Renal cortical epithelial cell (primary cell): ENCODE measurements at regions not wholly inside any gene's neighbourhood (a gene's known extent, or its start where the extent isn't known, plus 50 kb on each side); places are given as distances from the start of the nearest gene placed in this dataset.
"Not testable (repeated sequence)": the region's sequence is repeated elsewhere in the genome, so short reads cannot be mapped to it uniquely, and the experiment has no call there.

Experiments
- DNase-seq: peaks from one replicate; pipeline ENCODE4 v3.0.0-alpha.2; 2011; ENCODE audit warnings: low read depth

DNA sequence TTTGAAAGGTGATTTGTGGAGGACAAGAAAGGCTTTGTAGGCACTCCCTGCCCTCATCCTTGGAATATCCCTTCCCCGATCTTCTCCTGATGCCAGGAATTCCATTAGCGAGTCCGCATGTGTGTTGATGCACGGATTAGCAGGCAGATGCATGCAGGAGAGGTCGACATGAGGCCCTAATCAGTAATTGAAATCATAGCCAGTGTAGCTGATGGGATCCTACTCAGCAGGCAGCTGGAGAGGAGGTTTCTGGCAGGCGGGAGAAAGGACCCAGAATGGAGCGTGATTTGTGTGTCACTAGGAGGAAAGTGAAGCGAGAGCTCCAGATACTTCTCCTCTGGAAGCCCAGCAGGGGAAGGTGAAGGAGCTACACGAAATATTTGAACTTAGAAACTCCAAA is 196.3 kb upstream of the CDH11 start:
- no peak for DNase-seq

DNA sequence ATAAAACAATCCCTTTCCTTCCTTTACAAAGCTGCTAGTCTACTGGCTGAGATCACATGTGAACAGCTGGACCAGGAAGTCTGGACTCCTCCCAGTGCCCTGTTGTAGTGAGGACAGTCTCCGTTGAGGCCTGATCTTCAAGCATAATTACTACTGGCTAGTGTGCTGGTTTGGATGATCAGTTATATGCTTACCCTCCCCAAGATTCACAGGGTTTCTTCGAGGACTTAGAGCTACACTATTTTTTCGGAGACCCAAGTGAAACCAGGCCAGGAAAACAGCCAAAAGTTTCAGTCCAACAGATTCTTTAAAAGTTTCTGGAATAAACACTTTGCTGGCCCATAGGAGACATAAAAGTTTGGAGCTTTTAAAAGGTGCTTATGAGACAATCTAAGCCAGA is 194.9 kb upstream of the CDH11 start:
- no peak for DNase-seq

GRCh38 chr16:65315081-65315780 is 193.4 kb upstream of the CDH11 start:
- DNase-seq: no peak

DNA sequence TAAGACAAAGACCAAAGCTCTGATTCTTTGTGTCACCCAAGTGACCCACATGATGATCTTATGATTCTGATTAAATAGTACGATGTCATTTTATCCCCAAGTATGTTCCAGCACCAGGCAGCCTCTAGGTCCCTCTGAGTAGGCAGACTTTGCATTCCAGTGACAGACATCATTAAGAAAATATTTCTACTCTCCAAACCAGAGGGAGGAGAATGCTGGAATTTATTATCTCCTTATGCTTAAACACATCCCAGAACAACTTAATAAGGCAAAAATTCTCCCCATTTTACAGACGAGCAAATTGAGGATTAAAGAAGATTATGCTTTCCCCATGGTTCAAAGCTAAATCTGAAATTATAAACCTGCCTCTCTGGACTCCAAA is 192.8 kb upstream of the CDH11 start:
- DNase-seq: no peak

DNA sequence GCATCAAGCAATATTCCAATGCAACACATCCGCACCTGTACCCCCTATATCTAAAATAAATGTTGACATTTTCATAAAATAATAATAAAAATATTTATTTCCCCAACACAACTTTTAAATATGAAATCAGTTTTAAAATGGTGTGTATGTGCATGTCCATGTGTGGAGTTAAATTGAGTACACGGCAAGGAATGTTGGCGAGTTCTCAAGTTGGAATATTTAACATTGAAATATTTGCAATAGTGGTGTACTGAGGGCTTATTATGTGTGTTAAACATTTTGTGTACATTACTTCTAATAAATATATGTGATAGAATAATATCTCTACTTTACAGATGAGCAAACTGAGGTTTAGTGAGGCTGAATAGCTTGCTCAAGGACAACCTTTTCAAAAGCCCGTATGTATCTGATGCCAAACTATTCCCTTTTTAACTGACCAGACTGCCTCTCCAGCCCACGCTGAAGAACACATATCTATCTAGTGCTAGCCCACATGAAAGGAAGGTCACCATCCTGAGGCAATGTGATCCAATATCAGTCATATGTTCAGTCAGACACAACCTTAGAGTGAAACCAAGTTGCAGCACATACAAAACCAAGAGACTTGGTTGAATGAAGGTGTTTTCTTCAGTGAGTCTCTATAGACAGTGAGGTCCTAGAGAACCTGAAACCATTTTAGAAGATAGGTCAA is 192.2 kb upstream of the CDH11 start:
- no peak for DNase-seq

GRCh38 chr16:65312795-65313194 is 190.9 kb upstream of the CDH11 start:
- no peak for DNase-seq

- DNase-seq: no peak
These were observed 190.2 kb upstream of the CDH11 start for GRCh38 chr16:65312071-65312470.

- not testable (repeated sequence) for DNase-seq
These were observed 188.6 kb upstream of the CDH11 start for GRCh38 chr16:65310491-65310890.

GRCh38 chr16:65309354-65309753 is 187.5 kb upstream of the CDH11 start:
- DNase-seq: no peak

- DNase-seq: no peak
These were observed 186.6 kb upstream of the CDH11 start for GRCh38 chr16:65308506-65308905.

GRCh38 chr16:65307286-65307685 is 185.4 kb upstream of the CDH11 start:
- no peak for DNase-seq

DNA sequence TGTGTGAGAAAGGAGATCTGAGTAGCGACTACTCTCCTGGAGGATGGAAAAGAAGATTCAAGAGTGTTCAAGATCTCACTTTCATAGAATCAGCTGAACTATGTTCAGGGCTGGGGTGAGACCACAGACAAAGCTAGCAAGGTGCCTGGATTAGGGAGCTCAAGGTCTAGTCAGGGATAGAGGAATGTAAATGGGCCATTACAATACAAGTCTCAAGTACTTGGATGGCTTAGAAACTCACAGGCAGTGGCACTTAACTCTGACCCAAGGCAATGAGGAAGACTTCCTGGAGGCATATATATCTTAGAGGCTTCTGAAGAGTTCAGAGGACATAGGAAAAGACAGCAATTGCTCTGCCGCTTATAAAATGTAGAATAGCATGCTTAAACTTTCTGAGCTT is 184.9 kb upstream of the CDH11 start:
- no peak for DNase-seq

DNA sequence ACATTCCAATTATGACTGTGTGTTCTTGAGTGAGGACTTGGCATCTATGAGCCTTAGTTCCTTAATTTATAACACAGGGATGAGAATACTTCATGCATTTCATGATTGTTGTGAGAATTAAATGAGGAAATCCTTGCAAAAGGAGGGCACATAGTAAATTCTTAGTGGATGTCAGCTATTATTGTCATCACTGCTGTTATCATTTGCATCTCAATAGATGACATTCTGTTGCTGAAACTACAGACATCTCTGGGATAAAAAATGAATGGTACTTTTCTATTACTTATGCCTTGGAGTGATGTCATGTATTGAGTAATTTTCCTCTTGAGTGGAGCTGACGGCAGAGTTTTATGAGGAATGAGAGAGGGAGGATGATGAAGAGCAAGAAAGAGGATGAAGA is 184.4 kb upstream of the CDH11 start:
- DNase-seq: no peak

DNA sequence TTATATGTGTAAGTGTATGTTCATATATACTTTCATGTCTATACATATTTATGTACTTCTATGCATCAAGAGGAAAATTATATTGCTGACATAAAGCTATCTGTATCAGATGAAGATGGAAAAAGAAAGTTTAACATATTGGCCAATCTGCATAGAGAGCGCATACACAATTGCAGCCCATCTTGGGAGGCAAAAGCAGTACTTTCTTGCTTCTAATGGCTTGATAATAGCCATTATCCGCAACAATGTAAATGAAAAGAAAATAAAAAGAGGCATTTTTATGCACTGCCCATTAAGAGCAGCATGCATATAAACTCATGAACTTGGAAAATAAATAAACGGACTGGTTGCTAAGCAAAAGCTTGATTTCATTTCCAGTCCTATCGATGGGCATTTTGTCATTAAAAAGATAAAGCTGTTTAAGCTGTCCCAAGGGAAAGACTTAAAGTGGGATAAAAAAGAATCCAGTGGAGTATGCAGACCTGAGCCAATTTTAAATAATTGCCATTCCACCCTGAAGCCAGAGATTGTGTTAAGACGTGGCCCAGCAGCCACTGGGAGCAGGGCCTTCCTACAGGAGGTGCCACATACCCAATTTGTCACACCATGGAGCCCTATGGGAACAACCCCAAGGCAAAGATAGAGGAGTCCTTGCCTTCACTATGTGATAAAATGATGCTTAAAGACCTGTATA is 183.6 kb upstream of the CDH11 start:
- DNase-seq: no peak

DNA sequence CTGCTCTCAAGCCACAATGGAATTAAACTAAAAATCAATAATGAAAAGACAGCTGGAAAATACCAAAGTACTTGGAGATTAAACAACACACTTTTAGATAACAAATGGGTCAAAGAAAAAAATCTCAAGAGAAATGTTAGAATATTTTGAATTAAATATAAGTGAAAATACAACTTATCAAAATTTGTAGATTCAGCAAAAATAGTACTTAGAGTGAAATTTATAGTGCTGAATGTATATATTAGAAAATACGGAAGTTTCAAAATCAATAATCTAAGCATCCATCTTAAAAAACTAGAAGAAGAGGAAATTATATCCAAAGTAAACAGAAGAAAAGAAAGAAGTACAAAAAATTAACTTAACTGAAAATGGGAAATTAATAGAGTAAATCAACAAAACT is 179.2 kb upstream of the CDH11 start:
- DNase-seq: no peak

- DNase-seq: no peak
These were observed 175.6 kb upstream of the CDH11 start for GRCh38 chr16:65297453-65297852.

DNA sequence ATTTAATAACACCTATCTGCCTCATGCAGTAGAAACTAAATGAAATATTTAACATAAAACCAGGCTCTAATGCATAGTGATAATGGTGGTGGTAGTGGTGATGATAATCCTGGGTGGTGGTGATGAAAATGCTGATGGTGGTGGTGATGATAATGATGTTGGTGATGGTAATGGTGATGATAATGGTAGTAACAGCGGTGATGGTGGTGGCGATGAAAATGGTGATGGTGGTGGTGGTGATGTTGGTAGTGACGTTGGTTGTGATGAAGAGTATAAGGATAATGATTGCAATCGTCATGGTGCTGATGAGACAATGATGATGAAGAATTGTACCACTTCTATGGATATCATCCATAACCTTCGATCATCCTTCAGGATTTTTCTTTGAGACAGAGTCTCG is 173.7 kb upstream of the CDH11 start:
- no peak for DNase-seq

GRCh38 chr16:65294708-65295107 is 172.8 kb upstream of the CDH11 start:
- DNase-seq: no peak

DNA sequence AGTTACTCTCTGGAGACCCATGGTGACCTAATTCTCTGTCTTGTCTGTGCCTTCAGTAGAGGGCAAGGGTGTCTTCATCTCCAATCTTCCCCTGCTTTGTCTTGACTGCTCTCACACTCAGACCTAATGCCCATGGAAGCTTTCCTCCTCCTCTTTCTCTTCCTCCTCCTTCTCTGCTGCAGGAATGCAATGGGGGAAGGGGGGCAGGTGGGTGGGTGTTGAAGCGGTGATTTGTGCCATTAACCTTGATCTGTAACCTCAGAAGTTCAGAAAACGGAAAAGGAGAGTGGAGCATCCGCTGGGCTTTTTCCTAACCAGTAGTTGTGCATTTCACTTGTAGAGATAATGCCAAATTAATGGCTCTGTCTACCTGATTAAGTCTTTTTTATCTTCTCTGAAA is 172.3 kb upstream of the CDH11 start:
- no peak for DNase-seq

GRCh38 chr16:65289022-65289421 is 167.2 kb upstream of the CDH11 start:
- no peak for DNase-seq

DNA sequence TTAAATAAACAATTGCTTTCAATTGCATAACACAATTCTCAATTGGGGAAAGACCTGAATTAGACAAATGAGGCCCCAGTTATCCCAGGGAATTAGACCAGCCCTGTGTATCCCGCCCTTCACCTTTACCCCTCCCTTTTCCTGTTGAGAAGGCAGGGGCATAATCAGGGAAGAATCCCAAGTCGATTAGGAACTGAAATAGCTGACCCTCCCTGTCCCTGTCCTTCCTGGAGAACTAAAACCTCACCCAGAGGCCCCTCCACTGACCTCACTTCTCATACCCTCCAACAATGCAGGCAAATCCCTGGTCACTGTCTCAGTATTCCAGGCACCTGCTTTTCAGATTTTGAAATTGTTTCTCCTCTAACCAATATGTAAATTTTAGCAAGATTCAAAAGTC is 165.4 kb upstream of the CDH11 start:
- no peak for DNase-seq

- DNase-seq: no peak
These were observed 163.5 kb upstream of the CDH11 start for GRCh38 chr16:65285128-65286048.
